ENCODE measurements at regions not wholly inside any gene's neighbourhood (a gene's known extent, or its start where the extent isn't known, plus 50 kb on each side); places are given as distances from the start of the nearest gene placed in this dataset.
A peak's percentile ranks its signal among the peaks of the same experiment; 100 is the strongest.
"Not testable (repeated sequence)": the region's sequence is repeated elsewhere in the genome, so short reads cannot be mapped to it uniquely, and the experiment has no call there.

DNA sequence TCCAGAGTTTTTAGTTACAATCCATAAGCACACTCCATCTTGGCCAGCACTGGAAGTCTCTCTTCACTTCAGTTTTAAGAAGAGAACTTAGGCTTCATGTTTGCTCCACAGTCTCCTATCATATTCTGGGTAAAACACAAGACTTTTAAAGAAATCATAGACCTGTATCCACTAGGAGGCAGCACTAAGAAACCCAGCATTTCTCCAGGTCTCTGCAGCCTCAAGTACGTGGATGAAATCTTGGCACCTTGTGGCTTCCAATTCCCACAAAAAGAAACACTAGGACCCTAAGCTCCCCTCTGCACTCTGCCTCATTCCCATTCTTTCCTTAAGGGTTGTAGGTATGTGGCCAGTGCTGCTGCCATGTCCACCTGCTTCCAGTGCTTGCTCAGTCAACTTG, 367.3 kb upstream of the CASK start:
- Histone ChIP-seq H3K9me3 (ENCODE audit: control insufficient read depth, low read depth, low read length) (peaks cover 7% of the 10 kb centered on the region), H3K36me3 (ENCODE audit: control insufficient read depth, insufficient read depth, low read length) (no peaks in the 10 kb centered on the region), H3K27ac (ENCODE audit: low read length) (no peak overlapping the region), H3K4me3 (ENCODE audit: low read length) (no peak overlapping the region), H3K4me1 (ENCODE audit: control insufficient read depth, insufficient read depth, low read length) (no peaks in the 10 kb centered on the region), H3K27me3 (ENCODE audit: control insufficient read depth, insufficient read depth, low read length) (no peaks in the 10 kb centered on the region)
- no CpG with 5 or more reads among the region's 1 CpG for WGBS (ENCODE audit: insufficient coverage, low lambda C conversion rate)
- DNase-seq = no peak

GRCh38 chrX:42289492-42290385, 366.4 kb upstream of the CASK start:
- Histone ChIP-seq H3K9me3 (ENCODE audit: control insufficient read depth, low read depth, low read length) (peaks cover 8% of the 10 kb centered on the region), H3K4me1 (ENCODE audit: control insufficient read depth, insufficient read depth, low read length) (no peaks in the 10 kb centered on the region), H3K4me3 (ENCODE audit: low read length) (no peak overlapping the region), H3K36me3 (ENCODE audit: control insufficient read depth, insufficient read depth, low read length) (no peaks in the 10 kb centered on the region), H3K27ac (ENCODE audit: low read length) (no peak overlapping the region), H3K27me3 (ENCODE audit: control insufficient read depth, insufficient read depth, low read length) (no peaks in the 10 kb centered on the region)
- WGBS (ENCODE audit: insufficient coverage, low lambda C conversion rate) = no CpG with 5 or more reads among the region's 3 CpGs
- no peak for DNase-seq

DNA sequence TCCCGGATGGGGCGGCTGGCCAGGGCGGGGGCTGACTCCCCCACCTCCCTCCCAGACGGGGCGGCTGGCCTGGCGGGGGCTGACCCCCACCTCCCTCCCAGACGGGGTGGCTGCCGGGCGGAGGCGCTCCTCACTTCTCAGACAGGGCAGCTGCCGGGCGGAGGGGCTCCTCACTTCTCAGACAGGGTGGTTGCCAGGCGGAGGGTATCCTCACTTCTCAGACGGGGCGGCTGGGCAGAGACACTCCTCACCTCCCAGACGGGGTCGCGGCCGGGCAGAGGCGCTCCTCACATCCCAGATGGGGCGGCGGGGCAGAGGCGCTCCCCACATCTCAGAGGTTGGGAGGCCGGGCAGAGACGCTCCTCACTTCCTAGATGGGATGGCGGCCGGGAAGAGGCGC, 362.3 kb upstream of the CASK start:
- H3K9me3 ChIP-seq (ENCODE audit: control insufficient read depth, low read depth, low read length); H3K4me1 ChIP-seq (ENCODE audit: control insufficient read depth, insufficient read depth, low read length); H3K36me3 ChIP-seq (ENCODE audit: control insufficient read depth, insufficient read depth, low read length); DNase-seq; H3K27me3 ChIP-seq (ENCODE audit: control insufficient read depth, insufficient read depth, low read length); H3K4me3 ChIP-seq (ENCODE audit: low read length); H3K27ac ChIP-seq (ENCODE audit: low read length): not testable (repeated sequence)
- no CpG with 5 or more reads among the region's 28 CpGs for WGBS (ENCODE audit: insufficient coverage, low lambda C conversion rate)

GRCh38 chrX:42276982-42277690, 353.8 kb upstream of the CASK start:
- H3K27ac ChIP-seq (ENCODE audit: low read length) = no peak overlapping the region
- DNase-seq = peak; percentile 7 to 37
- no peaks in the 10 kb centered on the region for H3K9me3 ChIP-seq (ENCODE audit: control insufficient read depth, low read depth, low read length)
- H3K4me1 ChIP-seq (ENCODE audit: control insufficient read depth, insufficient read depth, low read length) = no peaks in the 10 kb centered on the region
- H3K4me3 ChIP-seq (ENCODE audit: low read length) = no peak overlapping the region
- no peaks in the 10 kb centered on the region for H3K36me3 ChIP-seq (ENCODE audit: control insufficient read depth, insufficient read depth, low read length)
- no CpG with 5 or more reads among the region's 3 CpGs for WGBS (ENCODE audit: insufficient coverage, low lambda C conversion rate)
- H3K27me3 ChIP-seq (ENCODE audit: control insufficient read depth, insufficient read depth, low read length) = no peaks in the 10 kb centered on the region

- no peak overlapping the region for H3K27ac ChIP-seq (ENCODE audit: low read length)
- H3K4me3 ChIP-seq (ENCODE audit: low read length) = no peak overlapping the region
- DNase-seq = no peak
- no peaks in the 10 kb centered on the region for H3K27me3 ChIP-seq (ENCODE audit: control insufficient read depth, insufficient read depth, low read length)
- H3K36me3 ChIP-seq (ENCODE audit: control insufficient read depth, insufficient read depth, low read length) = no peaks in the 10 kb centered on the region
- no peaks in the 10 kb centered on the region for H3K9me3 ChIP-seq (ENCODE audit: control insufficient read depth, low read depth, low read length)
- 100% methylated on average over 1 of the region's 2 CpGs for WGBS (ENCODE audit: insufficient coverage, low lambda C conversion rate)
- no peaks in the 10 kb centered on the region for H3K4me1 ChIP-seq (ENCODE audit: control insufficient read depth, insufficient read depth, low read length)
Measured at GRCh38 chrX:42274151-42274550, 350.8 kb upstream of the CASK start.

DNA sequence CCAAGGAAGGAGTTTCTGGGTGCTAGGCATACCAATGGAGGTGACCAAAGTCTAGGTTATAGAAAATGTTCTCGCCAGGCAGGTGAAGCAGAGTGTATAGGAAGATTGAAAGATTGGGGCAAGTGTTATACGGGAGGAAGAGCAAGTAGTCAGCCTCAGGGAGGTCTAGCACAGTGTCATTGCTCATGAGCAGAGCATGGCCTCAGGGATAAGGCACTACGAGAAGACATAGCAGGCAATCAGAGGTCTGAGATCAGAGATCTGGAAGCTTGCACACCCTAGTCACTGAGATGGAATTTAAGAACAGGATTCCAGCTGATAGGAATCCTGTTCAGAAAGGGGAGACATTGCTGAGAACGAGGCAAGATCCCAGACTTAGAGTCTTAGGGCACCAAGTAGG, 350.0 kb upstream of the CASK start:
- H3K9me3 ChIP-seq (ENCODE audit: control insufficient read depth, low read depth, low read length) = no peaks in the 10 kb centered on the region
- H3K36me3 ChIP-seq (ENCODE audit: control insufficient read depth, insufficient read depth, low read length) = no peaks in the 10 kb centered on the region
- H3K27me3 ChIP-seq (ENCODE audit: control insufficient read depth, insufficient read depth, low read length) = no peaks in the 10 kb centered on the region
- no peaks in the 10 kb centered on the region for H3K4me1 ChIP-seq (ENCODE audit: control insufficient read depth, insufficient read depth, low read length)
- 100% methylated on average over 1 of the region's 4 CpGs for WGBS (ENCODE audit: insufficient coverage, low lambda C conversion rate)
- no peak overlapping the region for H3K4me3 ChIP-seq (ENCODE audit: low read length)
- no peak for DNase-seq
- H3K27ac ChIP-seq (ENCODE audit: low read length) = no peak overlapping the region

GRCh38 chrX:42269186-42269585, 345.8 kb upstream of the CASK start:
- Histone ChIP-seq H3K36me3 (ENCODE audit: control insufficient read depth, insufficient read depth, low read length) (no peaks in the 10 kb centered on the region), H3K27ac (ENCODE audit: low read length) (no peak overlapping the region), H3K4me3 (ENCODE audit: low read length) (no peak overlapping the region), H3K9me3 (ENCODE audit: control insufficient read depth, low read depth, low read length) (no peaks in the 10 kb centered on the region), H3K27me3 (ENCODE audit: control insufficient read depth, insufficient read depth, low read length) (no peaks in the 10 kb centered on the region), H3K4me1 (ENCODE audit: control insufficient read depth, insufficient read depth, low read length) (no peaks in the 10 kb centered on the region)
- WGBS (ENCODE audit: insufficient coverage, low lambda C conversion rate) = no CpG with 5 or more reads among the region's 2 CpGs
- no peak for DNase-seq

DNA sequence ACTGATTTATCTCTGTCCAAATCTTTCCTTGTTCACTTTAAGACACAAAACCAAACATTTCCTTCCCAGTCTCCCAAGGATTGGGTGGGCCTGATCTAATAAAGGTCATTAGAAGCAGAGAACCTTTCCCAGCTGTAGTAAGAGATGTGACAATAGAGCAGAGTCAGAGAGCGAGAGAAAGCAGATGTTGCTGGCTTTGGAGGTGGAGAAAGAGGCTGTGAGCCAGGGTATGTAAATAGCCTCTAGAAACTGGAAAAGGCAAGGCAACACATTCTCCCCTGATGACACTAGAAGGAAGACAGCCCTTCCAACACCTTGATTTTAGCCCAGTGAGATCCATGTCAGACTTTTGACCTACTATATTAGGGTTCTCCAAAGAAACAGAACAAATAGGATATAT, 337.5 kb upstream of the CASK start:
- WGBS (ENCODE audit: insufficient coverage, low lambda C conversion rate) = no CpG with 5 or more reads among the region's 1 CpG
- H3K9me3 ChIP-seq (ENCODE audit: control insufficient read depth, low read depth, low read length) = no peaks in the 10 kb centered on the region
- no peak overlapping the region for H3K4me3 ChIP-seq (ENCODE audit: low read length)
- no peaks in the 10 kb centered on the region for H3K4me1 ChIP-seq (ENCODE audit: control insufficient read depth, insufficient read depth, low read length)
- H3K36me3 ChIP-seq (ENCODE audit: control insufficient read depth, insufficient read depth, low read length) = no peaks in the 10 kb centered on the region
- no peaks in the 10 kb centered on the region for H3K27me3 ChIP-seq (ENCODE audit: control insufficient read depth, insufficient read depth, low read length)
- DNase-seq = no peak
- no peak overlapping the region for H3K27ac ChIP-seq (ENCODE audit: low read length)

DNA sequence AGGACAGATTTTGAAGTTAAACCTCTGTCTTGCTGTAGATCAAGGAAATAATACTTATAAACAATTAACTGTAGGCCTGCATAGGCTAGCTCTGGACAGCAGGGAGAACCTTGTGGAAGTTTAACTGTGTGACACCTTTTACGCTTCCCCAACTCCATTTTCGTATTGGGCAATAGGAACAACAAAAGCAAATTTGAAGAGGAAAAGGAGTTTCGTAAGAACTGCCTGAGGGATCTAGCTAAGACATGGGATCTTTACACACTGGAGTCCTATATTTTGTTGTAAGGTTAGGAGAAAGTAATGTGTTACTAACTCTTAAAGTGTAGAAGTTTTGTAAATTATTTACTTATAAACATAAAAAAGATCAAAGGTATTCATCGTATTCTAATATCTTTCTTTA, 324.9 kb upstream of the CASK start:
- DNase-seq = no peak
- H3K9me3 ChIP-seq (ENCODE audit: control insufficient read depth, low read depth, low read length) = no peaks in the 10 kb centered on the region
- no peaks in the 10 kb centered on the region for H3K4me1 ChIP-seq (ENCODE audit: control insufficient read depth, insufficient read depth, low read length)
- WGBS (ENCODE audit: insufficient coverage, low lambda C conversion rate) = 100% methylated on average over 1 of the region's 4 CpGs
- H3K36me3 ChIP-seq (ENCODE audit: control insufficient read depth, insufficient read depth, low read length) = no peaks in the 10 kb centered on the region
- no peak overlapping the region for H3K4me3 ChIP-seq (ENCODE audit: low read length)
- H3K27me3 ChIP-seq (ENCODE audit: control insufficient read depth, insufficient read depth, low read length) = no peaks in the 10 kb centered on the region
- no peak overlapping the region for H3K27ac ChIP-seq (ENCODE audit: low read length)

- Histone ChIP-seq H3K36me3 (ENCODE audit: control insufficient read depth, insufficient read depth, low read length) (no peaks in the 10 kb centered on the region), H3K27ac (ENCODE audit: low read length) (no peak overlapping the region), H3K9me3 (ENCODE audit: control insufficient read depth, low read depth, low read length) (no peaks in the 10 kb centered on the region), H3K27me3 (ENCODE audit: control insufficient read depth, insufficient read depth, low read length) (no peaks in the 10 kb centered on the region), H3K4me1 (ENCODE audit: control insufficient read depth, insufficient read depth, low read length) (no peaks in the 10 kb centered on the region), H3K4me3 (ENCODE audit: low read length) (no peak overlapping the region)
- DNase-seq = no peak
- no CpG with 5 or more reads among the region's 6 CpGs for WGBS (ENCODE audit: insufficient coverage, low lambda C conversion rate)
Measured at GRCh38 chrX:42247241-42247640, 323.9 kb upstream of the CASK start.

All from large intestine (tissue), 3 donors.